GM19452 (cell line): ENCODE measurements at regions not wholly inside any gene's neighbourhood (a gene's known extent, or its start where the extent isn't known, plus 50 kb on each side); places are given as distances from the start of the nearest gene placed in this dataset.
"Not testable (repeated sequence)": the region's sequence is repeated elsewhere in the genome, so short reads cannot be mapped to it uniquely, and the experiment has no call there.

ENCODE experiments used
- ATAC-seq: cut with Tn5 transposase; IDR thresholded peaks from one replicate; pipeline ENCODE4 v1.9.1; 2021; ENCODE audit not compliant: unreplicated experiment

GRCh38 chr3:18988614-18989229, 159.6 kb upstream of the KCNH8 start:
- ATAC-seq = no peak

- ATAC-seq = no peak
Observed at GRCh38 chr3:18987862-18988447, 160.4 kb upstream of the KCNH8 start.

GRCh38 chr3:18987070-18987469, 161.2 kb upstream of the KCNH8 start:
- ATAC-seq = no peak

GRCh38 chr3:18982920-18983319, 165.4 kb upstream of the KCNH8 start:
- ATAC-seq = no peak

GRCh38 chr3:18976102-18976501, 172.2 kb upstream of the KCNH8 start:
- ATAC-seq = not testable (repeated sequence)

- ATAC-seq = no peak
Observed at GRCh38 chr3:18968120-18968519, 180.2 kb upstream of the KCNH8 start.

GRCh38 chr3:18965781-18966180, 182.5 kb upstream of the KCNH8 start:
- no peak for ATAC-seq

GRCh38 chr3:18964640-18965039, 183.7 kb upstream of the KCNH8 start:
- no peak for ATAC-seq

GRCh38 chr3:18951333-18951732, 197.0 kb upstream of the KCNH8 start:
- no peak for ATAC-seq

- no peak for ATAC-seq
Observed at GRCh38 chr3:18946524-18946923, 201.8 kb upstream of the KCNH8 start.

GRCh38 chr3:18937574-18937973, 210.7 kb upstream of the KCNH8 start:
- peak; percentile 53 for ATAC-seq

- no peak for ATAC-seq
Observed at GRCh38 chr3:18919158-18919557, 229.2 kb upstream of the KCNH8 start.

- no peak for ATAC-seq
Observed at GRCh38 chr3:18917923-18918322, 230.4 kb upstream of the KCNH8 start.

- ATAC-seq = no peak
Observed at GRCh38 chr3:18902081-18902793, 246.1 kb upstream of the KCNH8 start.

- no peak for ATAC-seq
Observed at GRCh38 chr3:18901571-18901970, 246.7 kb upstream of the KCNH8 start.

- ATAC-seq = peak; percentile 89
Observed at GRCh38 chr3:18900994-18901393, 247.3 kb upstream of the KCNH8 start.

- no peak for ATAC-seq
Observed at GRCh38 chr3:18898911-18899310, 249.4 kb upstream of the KCNH8 start.

- no peak for ATAC-seq
Observed at GRCh38 chr3:18892756-18893155, 255.6 kb upstream of the KCNH8 start.

- ATAC-seq = no peak
Observed at GRCh38 chr3:18892047-18892446, 256.3 kb upstream of the KCNH8 start.

- ATAC-seq = no peak
Observed at GRCh38 chr3:18891641-18892040, 256.7 kb upstream of the KCNH8 start.

- no peak for ATAC-seq
Observed at GRCh38 chr3:18890449-18890848, 257.9 kb upstream of the KCNH8 start.

- ATAC-seq = no peak
Observed at GRCh38 chr3:18888819-18889218, 259.5 kb upstream of the KCNH8 start.
